ENCODE measurements at regions not wholly inside any gene's neighbourhood (a gene's known extent, or its start where the extent isn't known, plus 50 kb on each side); places are given as distances from the start of the nearest gene placed in this dataset.

DNA sequence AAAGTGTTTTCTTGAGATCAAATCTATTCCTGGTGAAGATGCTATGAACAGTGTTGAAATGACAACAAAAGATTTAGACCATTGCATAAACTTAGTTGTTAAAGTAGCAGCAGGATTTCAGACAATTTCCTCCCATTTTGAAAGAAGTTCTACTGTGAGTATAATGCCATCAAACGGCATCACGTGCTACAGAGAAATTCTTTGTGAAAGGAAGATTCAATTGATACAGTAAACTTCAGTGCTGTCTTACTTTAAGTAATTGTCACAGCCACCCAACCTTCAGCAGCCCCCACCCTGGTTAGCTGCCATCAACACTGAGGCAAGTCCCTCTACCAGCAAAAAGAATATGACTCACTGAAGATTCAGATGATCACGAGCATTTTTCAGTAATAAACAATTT is 115.2 kb downstream of the TES start:
- Histone ChIP-seq H3K36me3 (ENCODE audit: insufficient read depth in 1 of 2, low read depth in 1 of 2) (no peaks in the 10 kb centered on the region), H3K27me3 (ENCODE audit: insufficient read depth in 3 of 3, low read length in 2 of 3) (no peaks in the 10 kb centered on the region), H3K27ac (no peak overlapping the region), H3K4me1 (no peaks in the 10 kb centered on the region), H3K9me3 (no peaks in the 10 kb centered on the region), H3K4me3 (no peak overlapping the region)
- WGBS, 3 donors: 80 to 89% (median 85%) methylated on average over 3 of the region's 3 CpGs
- no peak for ATAC-seq
- TF ChIP-seq, protein P1, sequence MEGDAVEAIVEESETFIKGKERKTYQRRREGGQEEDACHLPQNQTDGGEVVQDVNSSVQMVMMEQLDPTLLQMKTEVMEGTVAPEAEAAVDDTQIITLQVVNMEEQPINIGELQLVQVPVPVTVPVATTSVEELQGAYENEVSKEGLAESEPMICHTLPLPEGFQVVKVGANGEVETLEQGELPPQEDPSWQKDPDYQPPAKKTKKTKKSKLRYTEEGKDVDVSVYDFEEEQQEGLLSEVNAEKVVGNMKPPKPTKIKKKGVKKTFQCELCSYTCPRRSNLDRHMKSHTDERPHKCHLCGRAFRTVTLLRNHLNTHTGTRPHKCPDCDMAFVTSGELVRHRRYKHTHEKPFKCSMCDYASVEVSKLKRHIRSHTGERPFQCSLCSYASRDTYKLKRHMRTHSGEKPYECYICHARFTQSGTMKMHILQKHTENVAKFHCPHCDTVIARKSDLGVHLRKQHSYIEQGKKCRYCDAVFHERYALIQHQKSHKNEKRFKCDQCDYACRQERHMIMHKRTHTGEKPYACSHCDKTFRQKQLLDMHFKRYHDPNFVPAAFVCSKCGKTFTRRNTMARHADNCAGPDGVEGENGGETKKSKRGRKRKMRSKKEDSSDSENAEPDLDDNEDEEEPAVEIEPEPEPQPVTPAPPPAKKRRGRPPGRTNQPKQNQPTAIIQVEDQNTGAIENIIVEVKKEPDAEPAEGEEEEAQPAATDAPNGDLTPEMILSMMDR (IDR thresholded peaks at IDR 0.05): no peak
- intact Hi-C loops (cut with DNase I): no loop called here
- no peak for DNase-seq

DNA sequence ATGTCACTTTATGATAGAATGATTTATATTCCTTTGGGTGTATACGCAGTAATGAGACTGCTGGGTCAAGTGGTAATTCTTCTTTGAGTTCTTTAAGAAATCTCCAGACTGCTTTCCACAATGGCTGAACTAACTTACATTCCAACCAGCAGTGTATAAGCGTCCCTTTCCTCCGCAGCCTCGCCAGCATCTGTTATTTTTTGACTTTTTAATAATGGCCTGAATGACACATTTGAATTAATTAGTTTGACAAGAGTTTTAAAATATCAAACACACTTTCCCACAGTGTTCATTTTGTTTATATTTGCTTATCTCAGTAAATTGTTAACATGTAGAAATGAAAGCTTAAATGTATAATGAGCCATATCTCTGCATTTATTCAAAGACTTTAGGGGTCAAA is 116.8 kb downstream of the TES start:
- no peak overlapping the region for H3K27ac ChIP-seq
- TF ChIP-seq, protein P1 (IDR thresholded peaks at IDR 0.05): no peak
- no peak overlapping the region for H3K4me3 ChIP-seq
- no peaks in the 10 kb centered on the region for H3K9me3 ChIP-seq
- DNase-seq: no peak
- no peaks in the 10 kb centered on the region for H3K4me1 ChIP-seq
- H3K36me3 ChIP-seq (ENCODE audit: insufficient read depth in 1 of 2, low read depth in 1 of 2): no peaks in the 10 kb centered on the region
- WGBS, 3 donors: 96 to 99% (median 98%) methylated on average over 4 of the region's 4 CpGs
- ATAC-seq: no peak
- H3K27me3 ChIP-seq (ENCODE audit: insufficient read depth in 3 of 3, low read length in 2 of 3): no peaks in the 10 kb centered on the region
- intact Hi-C loops (cut with DNase I): no loop called here

DNA sequence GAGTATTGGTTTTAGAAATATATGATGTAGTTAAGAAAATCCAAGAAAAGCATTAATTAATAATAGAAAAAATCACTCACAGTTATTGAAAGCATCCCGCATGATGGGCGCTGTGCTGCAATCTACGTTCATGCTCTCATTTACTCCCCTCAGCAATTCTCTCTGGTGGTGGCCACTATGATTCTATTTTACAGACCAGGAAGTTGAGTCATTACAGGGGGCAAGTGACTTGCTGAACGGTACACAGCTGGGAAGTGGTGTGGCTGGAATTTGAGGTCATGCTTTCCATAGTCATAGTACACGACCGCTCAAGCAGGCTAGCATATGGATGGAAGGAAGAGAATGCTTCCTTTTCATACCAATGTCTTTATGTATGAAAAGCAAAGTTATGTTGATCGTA is 117.4 kb downstream of the TES start:
- DNase-seq (no peak), ATAC-seq (no peak)
- H3K27ac ChIP-seq: no peak overlapping the region
- no peaks in the 10 kb centered on the region for H3K4me1 ChIP-seq
- intact Hi-C loops (cut with DNase I): no loop called here
- H3K9me3 ChIP-seq: no peaks in the 10 kb centered on the region
- no peaks in the 10 kb centered on the region for H3K27me3 ChIP-seq (ENCODE audit: insufficient read depth in 3 of 3, low read length in 2 of 3)
- WGBS, 3 donors: 80 to 84% (median 81%) methylated on average over 7 of the region's 7 CpGs
- no peaks in the 10 kb centered on the region for H3K36me3 ChIP-seq (ENCODE audit: insufficient read depth in 1 of 2, low read depth in 1 of 2)
- H3K4me3 ChIP-seq: no peak overlapping the region
- TF ChIP-seq, protein P1 (IDR thresholded peaks at IDR 0.05): no peak

DNA sequence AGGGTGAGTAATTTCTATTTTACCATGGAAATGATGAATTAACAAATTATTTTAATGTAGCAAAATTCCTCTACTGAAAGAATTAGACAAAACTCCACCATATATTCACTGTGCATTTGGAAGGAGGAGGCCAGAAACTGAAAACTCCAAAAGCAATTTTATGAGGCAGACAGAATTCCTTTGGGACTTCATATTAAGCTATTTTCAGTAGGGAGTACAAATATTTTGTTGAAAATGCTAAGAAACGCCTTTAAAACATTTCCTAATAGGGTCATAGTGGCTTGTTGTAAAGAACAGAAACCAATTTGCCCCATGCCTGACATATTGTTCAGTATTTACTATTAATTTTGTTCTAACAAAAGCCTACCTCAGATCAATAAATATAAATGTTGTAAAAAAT is 117.8 kb downstream of the TES start:
- Histone ChIP-seq H3K27ac (no peak overlapping the region), H3K4me1 (no peaks in the 10 kb centered on the region), H3K4me3 (no peak overlapping the region), H3K36me3 (ENCODE audit: insufficient read depth in 1 of 2, low read depth in 1 of 2) (no peaks in the 10 kb centered on the region), H3K9me3 (no peaks in the 10 kb centered on the region), H3K27me3 (ENCODE audit: insufficient read depth in 3 of 3, low read length in 2 of 3) (no peaks in the 10 kb centered on the region)
- DNase-seq (no peak), ATAC-seq (no peak)
- 75 to 84% (median 78%) methylated on average over 1 of the region's 1 CpG for WGBS, 3 donors
- intact Hi-C loops (cut with DNase I): no loop called here
- TF ChIP-seq, protein P1 (IDR thresholded peaks at IDR 0.05): no peak

DNA sequence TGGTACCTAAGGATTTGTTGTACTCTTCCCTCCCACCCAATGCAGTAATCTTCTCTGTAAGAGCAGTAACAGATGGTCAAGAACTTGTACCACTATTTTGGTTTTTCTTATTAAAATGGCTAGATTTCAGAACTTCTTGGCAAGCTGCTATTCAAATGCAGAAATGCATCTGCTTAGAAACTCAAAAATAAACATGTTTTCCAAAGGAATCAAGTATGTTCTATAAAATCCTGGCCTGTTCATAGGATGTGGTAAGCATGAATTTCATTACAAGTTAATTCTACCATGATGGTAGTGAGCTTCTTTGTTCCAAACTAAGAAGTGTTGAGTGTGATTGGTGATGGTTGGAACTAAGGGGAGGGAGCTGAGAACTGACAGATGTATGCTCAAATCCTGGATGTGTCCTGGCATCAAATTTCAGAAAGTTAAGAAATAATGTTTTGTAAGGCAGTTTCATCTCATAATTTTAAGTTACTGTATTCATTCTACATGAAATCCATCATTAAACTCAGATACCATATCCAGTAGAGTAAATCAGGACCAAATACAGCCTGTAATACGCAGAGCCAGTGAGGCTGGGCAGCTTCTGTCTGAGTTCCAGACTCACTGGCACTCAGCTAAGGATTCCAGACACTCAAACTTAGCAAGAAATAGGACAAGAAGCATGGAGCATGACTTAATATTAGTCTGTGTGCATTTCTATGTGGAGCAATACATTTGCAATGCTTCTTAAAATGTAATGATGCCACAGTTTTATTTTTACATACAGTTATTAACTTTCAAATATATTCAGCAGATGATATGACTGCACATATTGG is 119.6 kb downstream of the TES start:
- WGBS, 3 donors: 33 to 77% (median 51%) methylated on average over 1 of the region's 1 CpG
- Histone ChIP-seq H3K27me3 (ENCODE audit: insufficient read depth in 3 of 3, low read length in 2 of 3) (no peaks in the 10 kb centered on the region), H3K36me3 (ENCODE audit: insufficient read depth in 1 of 2, low read depth in 1 of 2) (no peaks in the 10 kb centered on the region), H3K27ac (no peak overlapping the region), H3K4me3 (no peak overlapping the region), H3K4me1 (no peaks in the 10 kb centered on the region), H3K9me3 (no peaks in the 10 kb centered on the region)
- DNase-seq: no peak
- intact Hi-C loops (cut with DNase I): no loop called here
- ATAC-seq: no peak
- TF ChIP-seq, protein P1 (IDR thresholded peaks at IDR 0.05): no peak
